CD4-positive, alpha-beta T cell (primary cell): ENCODE measurements at regions not wholly inside any gene's neighbourhood (a gene's known extent, or its start where the extent isn't known, plus 50 kb on each side); places are given as distances from the start of the nearest gene placed in this dataset.
"Not testable (repeated sequence)": the region's sequence is repeated elsewhere in the genome, so short reads cannot be mapped to it uniquely, and the experiment has no call there.

Experiments
- ATAC-seq: fragments of 200-7000 bp; cut with Tn5 transposase; one replicate; pipeline ENCODE4 v1.10.0; 2022; ENCODE audit warnings: mild to moderate bottlenecking; ENCODE audit not compliant: poor library complexity
- CTCF ChIA-PET: fragments of 350-600 bp; sonication (Branson Sonifier 250); formaldehyde crosslinking; loops from one replicate; lab custom pipeline; 2021; ENCODE audit warnings: antibody characterized with exemption, inconsistent platforms; lab: Charles Lee
- POLR2A ChIA-PET: fragments of 350-600 bp; sonication (Branson Sonifier 250); formaldehyde crosslinking; loops from one replicate; lab custom pipeline; 2021; ENCODE audit warnings: antibody characterized with exemption, inconsistent platforms; lab: Charles Lee
- DNase-seq, 14 experiments: peaks; one replicate each; pipeline ENCODE4 v3.0.0-alpha.2; 2013 to 2020; ENCODE audit warnings: mixed read lengths in 2 of 14
- H3K27ac ChIP-seq, 2 donors: one replicate each; pipeline versions ENCODE4 v1.5.1 to v1.7.0; 2013; ENCODE audit warnings: low read length in 2 of 2, low read depth in 1 of 2, mild to moderate bottlenecking in 1 of 2
- H3K27me3 ChIP-seq, 2 experiments: 1 replicate in 1 of 2; 2 replicates in 1 of 2; pipeline versions ENCODE4 v1.6.1 to v1.7.0; 2013; ENCODE audit warnings: low read length in 2 of 2, control low read depth in 1 of 2, mild to moderate bottlenecking in 1 of 2, moderate library complexity in 1 of 2; ENCODE audit not compliant: insufficient read depth in 2 of 2, control insufficient read depth in 1 of 2
- H3K36me3 ChIP-seq: one replicate; pipeline ENCODE4 v1.6.1; 2013; ENCODE audit warnings: low read length, control low read depth; ENCODE audit not compliant: insufficient read depth
- H3K4me1 ChIP-seq: one replicate; pipeline ENCODE4 v1.6.1; 2013; ENCODE audit warnings: low read length, control low read depth; ENCODE audit not compliant: insufficient read depth
- H3K4me3 ChIP-seq: one replicate; pipeline ENCODE4 v1.5.1; 2013; ENCODE audit warnings: mild to moderate bottlenecking, low read length, moderate library complexity
- H3K9me3 ChIP-seq, 2 experiments: 1 replicate in 1 of 2; 2 replicates in 1 of 2; pipeline versions ENCODE4 v1.6.1 to v1.7.0; 2013; ENCODE audit warnings: low read length in 2 of 2, mild to moderate bottlenecking in 2 of 2, control low read depth in 1 of 2, moderate library complexity in 1 of 2; ENCODE audit not compliant: control insufficient read depth in 1 of 2, insufficient read depth in 1 of 2
- H3K27ac Mint-ChIP-seq: one replicate; pipeline ENCODE4 v1.8.0; 2020; ENCODE audit warnings: mixed read lengths
- H3K27me3 Mint-ChIP-seq: one replicate; pipeline ENCODE4 v1.8.0; 2021; ENCODE audit warnings: mixed read lengths
- H3K36me3 Mint-ChIP-seq: one replicate; pipeline ENCODE4 v1.8.0; 2021; ENCODE audit warnings: low read depth, mixed read lengths
- H3K4me1 Mint-ChIP-seq: one replicate; pipeline ENCODE4 v1.8.0; 2021; ENCODE audit warnings: low read depth, mixed read lengths
- H3K4me3 Mint-ChIP-seq: one replicate; pipeline ENCODE4 v1.8.0; 2020; ENCODE audit warnings: mild to moderate bottlenecking, mixed read lengths
- H3K9me3 Mint-ChIP-seq: one replicate; pipeline ENCODE4 v1.8.0; 2020; ENCODE audit warnings: mixed read lengths
- CTCF ChIP-seq: fragments of 200-600 bp; IDR thresholded peaks from one replicate; pipeline ENCODE4 v1.8.0; 2022; ENCODE audit warnings: antibody characterized with exemption, mild to moderate bottlenecking
- intact Hi-C, 2 experiments: fragments of 100-400 bp; cut with DNase I in 1 of 2; cut with micrococcal nuclease in 1 of 2; formaldehyde crosslinking; loops; one replicate each; pipeline versions ENCODE4 v1.15.1 to v1.9.0; 2023 to 2025; cut with DNase I, micrococcal nuclease

- no peak for TF ChIP-seq CTCF
- Mint-ChIP-seq H3K27me3 (no peaks in the 10 kb centered on the region), H3K4me3 (no peak overlapping the region), H3K27ac (no peak overlapping the region), H3K36me3 (no peaks in the 10 kb centered on the region), H3K9me3 (peaks cover 9% of the 10 kb centered on the region), H3K4me1 (no peaks in the 10 kb centered on the region)
- no peak overlapping the region for H3K27ac ChIP-seq
- H3K4me1 ChIP-seq = no peaks in the 10 kb centered on the region
- ChIA-PET CTCF (no interaction called here), POLR2A (no interaction called here)
- no peaks in the 10 kb centered on the region for H3K27me3 ChIP-seq
- H3K9me3 ChIP-seq = no peaks in the 10 kb centered on the region
- DNase-seq = no peak
- no peaks in the 10 kb centered on the region for H3K36me3 ChIP-seq
- no peak overlapping the region for H3K4me3 ChIP-seq
- intact Hi-C loops = no loop called here
- ATAC-seq = no peak
These were observed 141.0 kb upstream of the KCTD3 start for GRCh38 chr1:215426101-215426500.

GRCh38 chr1:215432483-215433227 is 134.4 kb upstream of the KCTD3 start:
- H3K4me3 ChIP-seq, H3K36me3 ChIP-seq, H3K27ac ChIP-seq, H3K4me1 ChIP-seq, POLR2A ChIA-PET, intact Hi-C loops, H3K27me3 ChIP-seq, H3K36me3 Mint-ChIP-seq, H3K4me1 Mint-ChIP-seq, DNase-seq, ATAC-seq, H3K9me3 ChIP-seq, CTCF ChIA-PET, H3K27ac Mint-ChIP-seq, H3K4me3 Mint-ChIP-seq, H3K27me3 Mint-ChIP-seq: not testable (repeated sequence)
- H3K9me3 Mint-ChIP-seq = peaks cover 12% of the 10 kb centered on the region

GRCh38 chr1:215433237-215433636 is 133.9 kb upstream of the KCTD3 start:
- H3K36me3 ChIP-seq = no peaks in the 10 kb centered on the region
- no peaks in the 10 kb centered on the region for H3K36me3 Mint-ChIP-seq
- CTCF ChIA-PET = no interaction called here

More at GRCh38 chr1:215433237-215433636, 133.9 kb upstream of the KCTD3 start:
- intact Hi-C loops = no loop called here
- no peak overlapping the region for H3K27ac ChIP-seq
- no peaks in the 10 kb centered on the region for H3K4me1 ChIP-seq
- Mint-ChIP-seq H3K27me3 (no peaks in the 10 kb centered on the region), H3K9me3 (peaks cover 7% of the 10 kb centered on the region), H3K27ac (no peak overlapping the region), H3K4me3 (no peak overlapping the region), H3K4me1 (no peaks in the 10 kb centered on the region)
- no peaks in the 10 kb centered on the region for H3K27me3 ChIP-seq
- no peak for TF ChIP-seq CTCF
- DNase-seq (no peak), ATAC-seq (no peak)
- no peak overlapping the region for H3K4me3 ChIP-seq
- POLR2A ChIA-PET = no interaction called here
- H3K9me3 ChIP-seq = peaks cover 0 to 5% of the 10 kb centered on the region in 2 experiments
